ENCODE measurements at regions not wholly inside any gene's neighbourhood (a gene's known extent, or its start where the extent isn't known, plus 50 kb on each side); places are given as distances from the start of the nearest gene placed in this dataset.
"Not testable (repeated sequence)": the region's sequence is repeated elsewhere in the genome, so short reads cannot be mapped to it uniquely, and the experiment has no call there.

GRCh38 chr5:162911873-162912272 is 525.5 kb upstream of the CCNG1 start:
- ChIA-PET CTCF (no interaction called here), POLR2A (no interaction called here)

DNA sequence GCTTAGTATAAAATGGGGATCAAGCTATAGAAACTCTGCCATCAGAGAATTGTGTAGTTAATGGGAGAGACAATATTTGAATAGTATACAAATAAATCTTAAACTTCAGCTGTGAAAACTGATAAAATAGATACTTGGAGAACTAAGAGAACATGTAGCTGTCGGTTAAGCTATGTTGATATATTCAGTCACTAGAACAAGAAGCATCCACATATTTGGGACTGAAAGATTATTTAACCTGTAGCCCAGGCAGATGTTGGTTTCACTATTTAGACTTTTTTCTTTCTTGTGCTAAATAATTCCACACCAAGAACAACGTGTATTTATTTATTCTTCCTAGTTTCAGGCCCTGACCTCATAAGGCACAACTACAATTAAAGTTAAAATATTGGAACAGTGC is 521.0 kb upstream of the CCNG1 start:
- CTCF ChIA-PET = no interaction called here
- POLR2A ChIA-PET = no interaction called here

DNA sequence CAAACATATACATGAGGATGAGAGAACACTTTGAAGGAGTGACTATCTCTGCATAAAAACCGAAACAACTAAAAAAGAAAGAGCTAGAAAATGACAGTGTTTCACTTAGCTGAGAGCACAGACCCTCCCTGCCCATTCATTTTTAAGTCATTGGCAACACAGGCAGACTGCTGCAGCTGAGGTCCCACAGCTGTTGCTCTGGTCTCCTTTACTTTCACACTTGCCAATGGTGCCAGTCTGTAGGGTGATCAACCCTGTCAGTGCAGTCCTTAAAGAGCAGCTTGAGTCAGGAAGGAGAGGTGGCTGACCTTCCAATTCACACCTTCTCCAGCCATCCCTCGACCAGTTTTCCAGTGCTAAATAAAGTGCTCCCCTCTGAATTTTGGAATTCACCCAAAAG is 508.3 kb upstream of the CCNG1 start:
- POLR2A ChIA-PET = no interaction called here
- CTCF ChIA-PET = no interaction called here

DNA sequence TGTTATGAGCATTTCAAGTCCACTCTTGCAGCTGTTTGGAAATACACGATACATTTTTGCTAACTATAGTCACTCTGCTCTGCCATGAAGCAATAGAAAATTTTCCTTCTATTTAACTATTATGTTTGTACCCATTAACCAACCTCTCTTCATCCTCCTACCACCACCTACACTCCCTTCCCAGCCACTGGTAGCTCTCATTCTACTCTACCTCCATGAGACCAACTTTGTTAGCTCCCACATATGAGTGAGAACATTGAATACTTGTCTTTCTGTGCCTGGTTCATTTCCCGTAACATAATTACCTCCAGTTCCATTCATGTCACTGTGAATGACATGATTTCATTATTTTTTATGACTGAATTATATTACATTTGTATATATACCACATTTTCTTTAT is 505.9 kb upstream of the CCNG1 start:
- ChIA-PET CTCF (no interaction called here), POLR2A (no interaction called here)

GRCh38 chr5:162939991-162940390 is 497.4 kb upstream of the CCNG1 start:
- CTCF ChIA-PET = no interaction called here
- POLR2A ChIA-PET = no interaction called here

DNA sequence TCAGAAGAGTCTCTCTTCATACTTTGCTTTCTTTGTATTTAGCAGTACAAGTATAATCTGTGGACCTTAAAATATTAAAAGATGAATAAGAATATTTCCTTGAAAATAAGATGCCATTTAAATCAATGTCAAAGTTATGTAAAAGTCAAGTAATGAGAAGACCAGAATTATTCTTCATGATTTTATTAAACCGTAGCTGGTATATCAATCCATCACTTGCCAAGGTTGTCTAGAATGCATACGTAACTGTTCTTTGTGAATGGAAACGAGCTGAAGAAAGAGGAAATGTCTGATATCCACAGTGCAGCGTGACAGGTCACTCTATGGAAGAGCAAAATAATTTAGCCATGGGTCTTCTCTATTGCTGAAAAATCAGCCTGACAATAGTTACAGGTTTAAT is 488.7 kb upstream of the CCNG1 start:
- ChIA-PET CTCF (no interaction called here), POLR2A (no interaction called here)

DNA sequence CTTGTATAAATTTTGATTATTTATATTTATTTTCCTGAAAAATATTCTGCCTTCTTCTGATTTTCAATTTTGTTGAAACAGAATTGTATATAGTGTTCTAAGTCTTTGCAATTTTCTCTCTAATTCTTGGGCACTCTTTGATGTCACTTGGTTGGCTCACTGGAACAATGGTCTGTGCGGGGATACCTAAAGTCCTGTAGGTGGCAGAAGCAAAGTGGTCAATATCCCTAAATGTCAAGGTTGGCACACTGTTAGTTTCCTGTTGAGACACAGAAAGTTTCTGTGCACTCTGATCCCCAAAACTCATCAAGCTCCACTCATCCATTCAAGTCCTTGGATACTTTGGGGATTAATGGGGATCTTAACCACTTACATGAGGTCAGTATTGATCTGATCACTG is 480.8 kb upstream of the CCNG1 start:
- POLR2A ChIA-PET = no interaction called here
- CTCF ChIA-PET = no interaction called here

DNA sequence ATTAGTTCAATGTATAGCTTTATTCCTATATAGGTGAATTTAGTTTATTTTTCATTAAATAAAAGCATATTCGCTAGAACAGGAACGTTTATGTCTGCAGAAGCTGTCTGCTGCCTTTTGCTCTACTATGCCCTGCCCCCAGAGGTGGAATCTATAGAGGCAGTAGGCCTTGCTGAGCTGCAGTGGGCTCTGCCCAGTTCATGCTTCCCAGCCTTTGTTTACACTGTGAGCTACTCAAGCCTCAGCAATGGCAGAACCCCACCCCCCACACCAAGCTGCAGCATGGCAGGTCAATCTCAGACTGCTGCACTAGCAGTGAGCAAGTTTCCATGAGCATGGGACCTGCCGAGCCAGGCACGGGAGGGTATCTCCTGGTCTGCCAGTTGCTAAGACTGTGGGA is 473.3 kb upstream of the CCNG1 start:
- CTCF ChIA-PET, POLR2A ChIA-PET: not testable (repeated sequence)

GRCh38 chr5:162990063-162990462 is 447.3 kb upstream of the CCNG1 start:
- CTCF ChIA-PET = no interaction called here
- POLR2A ChIA-PET = no interaction called here

DNA sequence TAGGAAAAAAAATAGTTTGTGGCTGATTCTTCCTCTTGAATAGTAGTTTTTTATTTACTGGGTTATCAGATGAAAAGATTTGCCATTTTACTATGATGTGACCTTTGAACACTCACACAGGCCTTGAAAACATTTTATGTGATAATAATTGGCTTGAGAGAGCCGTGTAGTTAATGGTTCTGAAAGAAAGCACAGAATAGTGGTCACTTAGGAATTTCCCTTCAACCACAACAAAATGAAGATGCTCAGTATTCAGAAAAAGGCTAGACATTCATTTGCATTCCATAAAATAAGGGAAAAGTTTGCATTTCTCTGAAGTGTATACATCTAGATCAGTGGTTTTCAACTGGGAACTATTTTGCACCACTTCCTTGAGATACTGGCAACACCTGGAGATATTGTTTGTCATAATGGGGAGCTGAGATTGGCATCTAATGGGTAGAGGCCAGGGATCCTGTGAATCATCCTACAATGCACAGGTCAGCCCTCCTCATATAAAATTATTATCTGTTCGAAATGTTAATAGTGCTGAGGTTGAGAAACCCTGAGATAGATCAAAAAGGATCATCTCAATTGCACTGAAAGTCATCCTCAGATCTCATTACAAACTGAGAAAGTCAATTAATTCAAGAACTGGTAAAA is 446.4 kb upstream of the CCNG1 start:
- ChIA-PET POLR2A (no interaction called here), CTCF (no interaction called here)

- POLR2A ChIA-PET = no interaction called here
These were observed 441.8 kb upstream of the CCNG1 start for GRCh38 chr5:162995568-162995967.

DNA sequence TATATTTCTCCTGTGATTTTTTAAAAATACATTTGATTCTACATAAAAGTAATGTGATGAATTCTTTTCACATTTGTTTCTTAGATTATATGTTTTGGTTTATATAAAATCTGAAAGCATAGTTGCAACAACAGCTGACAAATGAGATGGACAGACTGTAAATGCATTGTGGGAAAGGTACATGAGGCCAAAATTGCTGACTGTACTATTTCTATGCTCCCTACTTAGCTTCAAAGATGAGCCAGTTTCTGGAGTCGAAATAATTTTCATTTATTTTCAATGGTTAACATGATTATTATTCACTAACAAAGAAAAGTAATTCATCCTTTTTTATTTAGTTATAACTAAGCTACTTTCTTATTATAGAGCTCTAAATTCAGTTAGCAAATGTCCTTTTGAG is 441.3 kb upstream of the CCNG1 start:
- ChIA-PET POLR2A (no interaction called here), CTCF (no interaction called here)

More at GRCh38 chr5:162995568-162995967, 441.8 kb upstream of the CCNG1 start:
- CTCF ChIA-PET = no interaction called here

GRCh38 chr5:163005949-163006348 is 431.4 kb upstream of the CCNG1 start:
- CTCF ChIA-PET = no interaction called here
- POLR2A ChIA-PET = no interaction called here

DNA sequence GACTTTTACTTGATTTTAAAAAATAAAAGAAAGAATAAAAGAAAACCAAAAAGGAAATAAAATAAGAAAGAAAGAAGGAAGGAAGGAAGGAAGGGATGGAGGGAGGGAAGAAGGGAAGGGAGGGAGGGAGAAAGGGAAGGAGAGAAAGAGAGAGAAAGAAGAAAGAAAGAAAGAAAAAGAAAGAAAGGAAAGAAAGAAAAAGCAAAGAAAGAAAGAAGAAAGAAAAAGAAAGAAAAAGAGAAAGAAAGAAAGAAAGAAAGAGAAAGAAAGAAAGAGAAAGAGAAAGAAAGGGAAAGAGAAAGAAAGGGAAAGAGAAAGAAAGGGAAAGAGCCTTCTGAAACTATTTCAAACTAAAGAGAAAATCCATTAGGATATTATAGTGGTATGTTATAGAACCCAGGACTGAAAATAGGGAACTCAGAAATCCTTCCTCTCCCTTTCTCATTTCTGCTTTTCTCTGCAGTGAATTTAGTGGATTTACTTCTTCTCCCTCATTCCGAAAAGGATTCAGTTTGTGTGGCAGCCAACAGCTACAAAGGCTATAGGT is 414.7 kb upstream of the CCNG1 start:
- POLR2A ChIA-PET = no interaction called here

GRCh38 chr5:163023846-163024245 is 413.5 kb upstream of the CCNG1 start:
- ChIA-PET POLR2A (no interaction called here), CTCF (no interaction called here)

More for the DNA sequence above, 414.7 kb upstream of the CCNG1 start:
- CTCF ChIA-PET = no interaction called here

GRCh38 chr5:163024936-163025335 is 412.5 kb upstream of the CCNG1 start:
- CTCF ChIA-PET = no interaction called here
- POLR2A ChIA-PET = no interaction called here

DNA sequence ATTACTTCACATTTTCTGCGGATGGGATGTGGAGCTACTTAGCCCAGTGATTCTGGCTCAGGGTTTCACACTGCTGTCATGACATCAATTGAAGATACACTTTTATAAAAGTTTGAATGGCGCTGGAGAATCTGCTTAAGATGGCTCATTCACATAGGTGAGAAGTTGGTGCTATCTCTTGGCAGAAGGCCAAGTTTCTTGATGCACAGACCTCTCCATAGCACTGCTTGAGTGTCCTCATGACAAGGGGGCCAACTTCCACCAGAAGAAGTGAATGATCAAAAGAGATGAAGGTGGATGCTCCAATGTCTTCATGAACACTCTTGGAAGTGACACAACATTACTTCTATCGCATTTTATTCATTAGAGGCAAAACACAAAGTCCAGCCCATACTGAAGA is 403.7 kb upstream of the CCNG1 start:
- CTCF ChIA-PET = interaction anchor here (0.6 kb wide), 1 partner anchor 201 kb away, joined by 3 read pairs; no protein-coding TSS in a partner anchor
- POLR2A ChIA-PET = no interaction called here

GRCh38 chr5:163041254-163041653 is 396.1 kb upstream of the CCNG1 start:
- CTCF ChIA-PET = no interaction called here
- POLR2A ChIA-PET = no interaction called here

DNA sequence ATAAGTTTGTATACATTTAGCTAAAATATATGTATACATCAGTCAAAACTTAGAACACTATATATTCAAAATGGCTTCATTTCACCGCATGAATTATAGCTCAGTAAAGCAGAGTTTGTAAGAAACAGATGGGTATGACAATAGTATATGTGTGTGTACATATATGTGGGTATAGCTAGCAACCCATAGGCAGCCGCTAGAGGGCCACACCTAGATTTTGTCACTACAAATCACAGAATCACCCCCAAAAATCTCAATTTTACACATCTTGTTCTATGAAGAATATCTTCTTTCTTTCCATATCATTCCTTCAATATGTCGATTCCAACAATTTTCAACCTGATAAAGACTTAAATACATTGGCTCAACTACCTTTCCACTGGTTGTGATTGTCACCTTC is 357.8 kb upstream of the CCNG1 start:
- ChIA-PET POLR2A (no interaction called here), CTCF (no interaction called here)

DNA sequence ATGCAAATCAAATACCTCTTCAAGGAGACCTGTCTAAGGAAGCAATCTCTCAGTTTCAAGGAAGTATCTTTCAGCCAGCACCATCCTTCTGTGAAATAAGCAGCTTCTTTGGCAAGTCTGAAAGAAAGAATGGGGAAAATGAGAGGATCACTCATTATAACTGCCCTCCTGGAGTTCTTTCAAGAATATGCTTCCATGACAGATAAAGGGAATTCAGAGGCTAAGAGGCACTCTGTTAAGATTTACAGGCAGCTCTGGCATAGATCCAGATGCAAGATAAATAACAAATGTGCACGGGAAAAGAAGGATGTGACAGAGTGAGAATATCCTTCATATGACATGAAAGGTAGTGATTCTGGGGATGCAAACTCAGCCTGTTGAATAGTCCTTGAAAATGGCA is 348.2 kb upstream of the CCNG1 start:
- CTCF ChIA-PET = no interaction called here
- POLR2A ChIA-PET = no interaction called here

- CTCF ChIA-PET = no interaction called here
These were observed 347.5 kb upstream of the CCNG1 start for GRCh38 chr5:163089926-163090325.

GRCh38 chr5:163094492-163095180 is 342.8 kb upstream of the CCNG1 start:
- CTCF ChIA-PET = no interaction called here
- POLR2A ChIA-PET = no interaction called here

More at GRCh38 chr5:163089926-163090325, 347.5 kb upstream of the CCNG1 start:
- POLR2A ChIA-PET = no interaction called here

Data from activated CD8-positive, alpha-beta memory T cell treated with anti-CD3 and anti-CD28 coated beads for 36 hours (primary cell).